ENCODE measurements at regions not wholly inside any gene's neighbourhood (a gene's known extent, or its start where the extent isn't known, plus 50 kb on each side); places are given as distances from the start of the nearest gene placed in this dataset.

DNA sequence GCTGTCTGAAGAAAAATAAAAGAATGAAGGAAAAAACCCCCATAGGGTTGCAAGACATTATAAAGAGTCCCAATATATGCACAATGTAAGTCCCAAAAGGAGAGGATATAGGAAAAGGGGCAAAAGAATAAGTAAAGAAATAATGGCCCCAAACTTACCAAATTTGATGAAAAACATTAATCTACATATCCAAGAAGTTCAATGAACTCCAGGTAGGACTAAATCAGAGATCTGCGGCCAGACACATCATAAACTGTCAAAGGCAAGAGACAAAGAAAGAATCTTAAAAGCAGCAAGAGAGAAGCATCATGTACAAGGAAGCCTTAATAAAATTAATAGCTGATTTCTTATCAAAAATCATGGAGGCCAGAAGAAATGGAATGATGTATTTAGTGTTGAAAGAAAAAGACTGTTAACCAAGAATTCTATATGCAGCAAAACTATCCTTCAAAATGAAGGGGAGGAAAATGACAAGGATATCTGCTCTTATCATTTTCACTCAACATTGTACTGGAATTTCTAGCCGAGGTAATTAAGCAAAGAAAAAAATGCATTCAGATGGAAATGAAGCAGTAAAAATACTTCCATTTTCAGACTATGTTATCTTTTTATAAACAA is 95.7 kb upstream of the GLI3 start:
- TF ChIP-seq, protein P1, sequence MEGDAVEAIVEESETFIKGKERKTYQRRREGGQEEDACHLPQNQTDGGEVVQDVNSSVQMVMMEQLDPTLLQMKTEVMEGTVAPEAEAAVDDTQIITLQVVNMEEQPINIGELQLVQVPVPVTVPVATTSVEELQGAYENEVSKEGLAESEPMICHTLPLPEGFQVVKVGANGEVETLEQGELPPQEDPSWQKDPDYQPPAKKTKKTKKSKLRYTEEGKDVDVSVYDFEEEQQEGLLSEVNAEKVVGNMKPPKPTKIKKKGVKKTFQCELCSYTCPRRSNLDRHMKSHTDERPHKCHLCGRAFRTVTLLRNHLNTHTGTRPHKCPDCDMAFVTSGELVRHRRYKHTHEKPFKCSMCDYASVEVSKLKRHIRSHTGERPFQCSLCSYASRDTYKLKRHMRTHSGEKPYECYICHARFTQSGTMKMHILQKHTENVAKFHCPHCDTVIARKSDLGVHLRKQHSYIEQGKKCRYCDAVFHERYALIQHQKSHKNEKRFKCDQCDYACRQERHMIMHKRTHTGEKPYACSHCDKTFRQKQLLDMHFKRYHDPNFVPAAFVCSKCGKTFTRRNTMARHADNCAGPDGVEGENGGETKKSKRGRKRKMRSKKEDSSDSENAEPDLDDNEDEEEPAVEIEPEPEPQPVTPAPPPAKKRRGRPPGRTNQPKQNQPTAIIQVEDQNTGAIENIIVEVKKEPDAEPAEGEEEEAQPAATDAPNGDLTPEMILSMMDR (IDR thresholded peaks at IDR 0.05) = no peak

DNA sequence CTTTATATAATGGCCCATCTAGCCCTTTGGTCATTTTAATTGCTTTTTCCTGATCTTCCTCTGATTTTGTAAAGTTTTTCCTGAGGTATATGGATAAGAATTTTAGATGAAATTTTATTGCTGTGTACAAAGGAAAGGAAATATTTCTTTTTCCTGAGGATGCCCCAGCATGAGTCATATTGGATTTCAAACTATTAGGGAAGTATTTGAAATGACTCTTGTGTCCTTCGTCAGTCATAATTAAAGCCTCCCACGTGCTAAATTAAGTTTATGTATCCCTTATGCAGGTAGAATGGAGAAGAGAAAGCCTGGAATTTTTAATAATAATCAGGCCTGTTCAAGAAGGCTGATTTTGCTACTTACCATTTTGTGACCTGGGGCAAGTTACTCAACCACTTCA is 82.6 kb upstream of the GLI3 start:
- TF ChIP-seq, protein P1 (IDR thresholded peaks at IDR 0.05) = no peak

DNA sequence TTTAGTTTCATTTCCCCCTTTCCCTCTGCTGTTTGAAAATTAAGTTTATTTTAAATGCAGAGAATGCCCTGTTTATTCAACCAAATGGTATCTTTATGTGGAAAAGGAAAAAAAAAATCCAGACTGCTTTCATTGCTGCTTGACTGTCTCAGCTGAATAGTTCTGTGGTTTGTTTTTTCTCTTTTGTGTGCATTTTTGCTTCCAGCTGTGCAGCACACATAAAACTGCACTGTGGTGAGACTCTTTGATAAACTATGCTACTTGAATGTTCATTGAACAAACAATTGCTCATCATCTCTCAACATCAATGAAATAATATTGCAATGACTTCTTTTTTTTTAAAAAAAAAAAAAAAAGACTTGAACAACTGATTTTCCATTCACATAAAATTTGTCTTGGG is 78.6 kb upstream of the GLI3 start:
- TF ChIP-seq, protein P1 (IDR thresholded peaks at IDR 0.05) = no peak

DNA sequence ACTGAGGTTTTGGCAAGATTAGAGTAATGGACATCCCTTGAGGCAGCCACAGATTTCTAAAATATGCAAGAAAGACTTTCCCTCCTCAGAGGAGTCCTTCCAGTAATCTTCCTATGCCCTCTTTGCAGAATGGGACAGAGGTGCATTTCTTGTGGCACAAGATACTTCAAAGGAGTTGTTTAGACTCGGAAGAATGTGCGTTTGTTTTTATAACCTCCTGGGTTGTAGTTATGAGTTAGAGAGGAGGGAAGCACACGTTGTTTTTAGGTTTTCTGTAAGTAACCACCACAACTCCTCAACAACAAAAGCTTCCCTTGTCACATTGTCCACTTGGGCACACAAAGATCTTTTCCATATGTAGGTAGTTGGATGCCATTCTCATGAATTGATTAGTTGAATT is 78.1 kb upstream of the GLI3 start:
- TF ChIP-seq, protein P1 (IDR thresholded peaks at IDR 0.05) = no peak

DNA sequence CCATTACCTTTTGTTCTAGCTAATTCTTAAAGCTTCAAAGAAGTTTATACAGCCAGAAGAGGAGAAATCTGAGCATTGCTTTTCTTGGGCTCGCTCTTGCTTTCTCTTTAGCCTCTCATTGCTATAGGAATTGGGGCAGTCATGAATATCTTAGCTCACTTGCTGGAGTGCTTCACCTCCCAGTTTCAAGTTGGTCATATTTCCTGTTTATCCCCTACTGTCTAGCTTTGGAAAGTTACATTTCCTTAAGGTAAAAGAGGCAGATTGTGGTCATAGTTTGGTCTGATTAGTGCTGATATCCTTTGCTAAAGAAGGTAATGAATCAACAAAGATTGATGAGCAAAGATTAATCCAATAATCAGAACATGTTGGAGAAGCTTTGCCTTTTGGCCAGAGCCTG is 77.7 kb upstream of the GLI3 start:
- TF ChIP-seq, protein P1 (IDR thresholded peaks at IDR 0.05) = no peak

DNA sequence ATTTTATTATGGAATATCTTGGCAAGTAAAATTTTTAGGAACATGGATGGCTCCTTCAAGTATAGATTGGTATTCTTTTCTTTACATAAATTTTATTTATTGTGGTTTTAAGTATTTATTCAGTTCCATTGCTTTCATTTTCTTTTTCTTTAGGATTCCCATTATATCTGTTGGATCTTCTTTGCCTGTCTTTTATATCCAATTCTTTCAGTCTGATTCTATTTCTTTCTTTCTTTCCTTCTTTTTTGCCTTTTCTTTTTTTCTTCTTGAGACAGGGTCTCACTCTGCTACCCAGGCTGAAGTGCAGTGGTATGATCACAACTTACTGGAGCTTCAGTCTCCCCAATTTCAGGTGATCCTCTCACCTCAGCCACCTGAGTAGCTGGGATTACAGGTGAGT is 74.2 kb upstream of the GLI3 start:
- TF ChIP-seq, protein P1 (IDR thresholded peaks at IDR 0.05) = no peak

DNA sequence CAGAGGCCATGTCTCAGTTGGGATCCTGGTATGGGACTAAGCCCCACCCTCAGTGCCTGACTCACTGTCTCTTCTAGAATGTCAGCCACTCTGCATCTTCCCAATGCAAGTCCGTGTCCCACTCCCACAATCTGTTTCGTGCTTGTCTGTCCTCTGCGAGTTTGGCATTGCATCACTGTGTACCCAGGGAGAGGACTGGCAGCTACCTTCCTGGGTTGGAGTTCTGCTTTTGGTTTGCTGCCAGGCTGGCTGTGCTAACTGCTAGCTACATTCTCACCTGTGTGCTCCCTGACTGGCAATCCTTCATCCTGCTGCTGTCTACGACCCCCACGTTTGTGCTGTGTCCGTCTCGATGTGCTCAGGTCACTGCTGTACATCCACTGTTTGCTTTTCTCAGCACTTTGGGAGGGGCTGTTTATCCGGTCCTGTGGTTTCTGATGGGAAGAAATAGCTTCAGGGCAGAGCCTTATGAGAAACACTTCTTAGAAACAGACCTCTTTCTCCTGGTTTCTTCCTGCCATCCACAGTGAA is 56.0 kb upstream of the GLI3 start:
- TF ChIP-seq, protein P1 (IDR thresholded peaks at IDR 0.05) = no peak

DNA sequence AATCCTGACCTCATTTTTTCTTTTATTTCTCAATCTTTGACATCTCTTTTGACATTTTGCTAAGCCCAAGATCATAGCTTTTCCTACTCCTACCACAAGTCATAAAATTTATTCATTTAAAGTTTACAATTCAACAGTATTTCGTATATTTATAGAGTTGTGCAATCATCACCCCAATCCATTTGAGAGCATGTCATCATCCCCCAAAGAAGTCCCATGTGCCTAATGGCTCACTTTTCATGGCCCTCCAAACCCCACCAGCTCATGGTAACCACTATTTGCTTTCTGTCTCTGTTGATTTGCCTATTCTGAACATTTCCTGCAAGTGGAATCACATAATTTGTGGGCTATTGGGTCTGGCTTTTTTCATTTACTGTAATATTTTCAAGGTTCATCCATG is 52.5 kb upstream of the GLI3 start:
- TF ChIP-seq, protein P1 (IDR thresholded peaks at IDR 0.05) = no peak

Measured in LNCAP (cell line).